A673 (cell line): ENCODE measurements at regions not wholly inside any gene's neighbourhood (a gene's known extent, or its start where the extent isn't known, plus 50 kb on each side); places are given as distances from the start of the nearest gene placed in this dataset.

ENCODE experiments used
- BruUV-seq: library from RNA; stranded (reverse); fragments of 400-500 nt; replicated peaks from 2 replicates; lab custom pipeline; 2021; lab: Mats Ljungman, UMichigan
- CTCF ChIA-PET: fragments of 300-600 bp; sonication (Branson Sonifier 250); formaldehyde crosslinking; loops from one replicate; lab custom pipeline; 2022; ENCODE audit warnings: antibody characterized with exemption; lab: Charles Lee
- POLR2A ChIA-PET: fragments of 300-600 bp; sonication (Branson Sonifier 250); formaldehyde crosslinking; loops from one replicate; lab custom pipeline; 2022; ENCODE audit warnings: antibody characterized with exemption; ENCODE audit not compliant: low non-redundant PET; lab: Charles Lee
- DNase-seq: peaks from one replicate; pipeline ENCODE4 v3.0.0-alpha.2; 2015; ENCODE audit warnings: low spot score
- H3K27ac ChIP-seq: fragments of 200-600 bp; sonication (generic); 2 replicates; pipeline ENCODE4 v1.5.1; 2016; ENCODE audit warnings: mixed run types, low read depth, mild to moderate bottlenecking, mixed read lengths, antibody characterized with exemption, low read length; ENCODE audit not compliant: poor library complexity, severe bottlenecking
- H3K27me3 ChIP-seq: fragments of 200-600 bp; sonication (generic); replicated peaks from 2 replicates; pipeline ENCODE4 v1.6.1; 2017; ENCODE audit warnings: mixed run types, low read depth, mild to moderate bottlenecking, mixed read lengths, antibody characterized with exemption, low read length; ENCODE audit not compliant: insufficient read depth, poor library complexity
- H3K36me3 ChIP-seq: fragments of 200-600 bp; sonication (generic); 2 replicates; pipeline ENCODE4 v1.6.1; 2016; ENCODE audit warnings: mixed run types, mild to moderate bottlenecking, mixed read lengths, antibody characterized with exemption, low read length; ENCODE audit not compliant: insufficient read depth, poor library complexity, severe bottlenecking
- H3K4me1 ChIP-seq: fragments of 200-600 bp; sonication (generic); 2 replicates; pipeline ENCODE4 v1.6.1; 2017; ENCODE audit warnings: mixed run types, mild to moderate bottlenecking, mixed read lengths, antibody characterized with exemption, low read length; ENCODE audit not compliant: insufficient read depth, poor library complexity, severe bottlenecking
- H3K4me3 ChIP-seq: fragments of 200-600 bp; sonication (generic); 2 replicates; pipeline ENCODE4 v1.5.1; 2016; ENCODE audit warnings: low read depth, mixed run types, mild to moderate bottlenecking, mixed read lengths, low read length; ENCODE audit not compliant: poor library complexity, severe bottlenecking
- H3K9me3 ChIP-seq: fragments of 200-600 bp; sonication (generic); 2 replicates; pipeline ENCODE4 v1.6.1; 2016; ENCODE audit warnings: mixed run types, low read depth, mild to moderate bottlenecking, mixed read lengths, antibody characterized with exemption, low read length; ENCODE audit not compliant: poor library complexity, severe bottlenecking
- CTCF ChIP-seq: fragments of 300-800, 200-600 bp; sonication (generic); conservative IDR thresholded peaks from 2 replicates; pipeline ENCODE4 v1.5.1; 2017; ENCODE audit warnings: low read depth, mild to moderate bottlenecking, antibody characterized with exemption, low read length, moderate library complexity, mixed read lengths
- EZH2 ChIP-seq: fragments of 200-600 bp; sonication (generic); IDR thresholded peaks from 2 replicates; pipeline ENCODE4 v1.6.1; 2017; ENCODE audit warnings: borderline replicate concordance, low read depth, mild to moderate bottlenecking, mixed read lengths, antibody characterized with exemption, low read length; ENCODE audit not compliant: poor library complexity, severe bottlenecking
- intact Hi-C: fragments of 100-400 bp; cut with micrococcal nuclease; formaldehyde crosslinking; loops from one replicate; pipeline ENCODE4 v1.10.0; 2022; ENCODE audit not compliant: unreplicated experiment

GRCh38 chr5:154627698-154628678, 127.2 kb upstream of the LARP1 start:
- intact Hi-C loops, result loop anchor here (5.0 kb wide), 1 partner anchor 571 kb away; no protein-coding TSS in a partner anchor
- Histone ChIP-seq H3K9me3 (no peaks in the 10 kb centered on the region), H3K27me3 (no peaks in the 10 kb centered on the region), H3K27ac (no peak overlapping the region), H3K4me1 (peaks cover 8% of the 10 kb centered on the region), H3K36me3 (no peaks in the 10 kb centered on the region), H3K4me3 (no peak overlapping the region)
- peak; percentile 50 for DNase-seq
- TF ChIP-seq CTCF, result no peak
- ChIA-PET CTCF (no interaction called here), POLR2A (no interaction called here)
- no TSS peak for BruUV-seq

- TF ChIP-seq CTCF (no peak), EZH2 (no peak)
- H3K27me3 ChIP-seq, result no peaks in the 10 kb centered on the region
- H3K27ac ChIP-seq, result no peak overlapping the region
- no peaks in the 10 kb centered on the region for H3K9me3 ChIP-seq
- no peaks in the 10 kb centered on the region for H3K36me3 ChIP-seq
- no peak overlapping the region for H3K4me3 ChIP-seq
- intact Hi-C loops, result loop anchor here (5.0 kb wide), 1 partner anchor 570 kb away; no protein-coding TSS in a partner anchor
- DNase-seq, result no peak
- BruUV-seq, result no TSS peak
- ChIA-PET CTCF (interaction anchor here (0.7 kb wide), 1 partner anchor 210 kb away, joined by 4 read pairs; no protein-coding TSS in a partner anchor), POLR2A (no interaction called here)
- peaks cover 8% of the 10 kb centered on the region for H3K4me1 ChIP-seq
Observed at GRCh38 chr5:154626876-154627557, 128.2 kb upstream of the LARP1 start.

- no peak for TF ChIP-seq CTCF
- CTCF ChIA-PET, result interaction anchor here (0.6 kb wide), 1 partner anchor 63 kb away, joined by 3 read pairs; no protein-coding TSS in a partner anchor
- Histone ChIP-seq H3K9me3 (no peaks in the 10 kb centered on the region), H3K27ac (no peak overlapping the region), H3K4me1 (peaks cover 8% of the 10 kb centered on the region), H3K27me3 (no peaks in the 10 kb centered on the region), H3K4me3 (no peak overlapping the region), H3K36me3 (no peaks in the 10 kb centered on the region)
- intact Hi-C loops, result loop anchor here (5.0 kb wide), 1 partner anchor 568 kb away; no protein-coding TSS in a partner anchor
- BruUV-seq, result no TSS peak
- POLR2A ChIA-PET, result no interaction called here
- no peak for DNase-seq
Observed at GRCh38 chr5:154625031-154625430, 130.1 kb upstream of the LARP1 start.
